ENCODE measurements at regions not wholly inside any gene's neighbourhood (a gene's known extent, or its start where the extent isn't known, plus 50 kb on each side); places are given as distances from the start of the nearest gene placed in this dataset.

DNA sequence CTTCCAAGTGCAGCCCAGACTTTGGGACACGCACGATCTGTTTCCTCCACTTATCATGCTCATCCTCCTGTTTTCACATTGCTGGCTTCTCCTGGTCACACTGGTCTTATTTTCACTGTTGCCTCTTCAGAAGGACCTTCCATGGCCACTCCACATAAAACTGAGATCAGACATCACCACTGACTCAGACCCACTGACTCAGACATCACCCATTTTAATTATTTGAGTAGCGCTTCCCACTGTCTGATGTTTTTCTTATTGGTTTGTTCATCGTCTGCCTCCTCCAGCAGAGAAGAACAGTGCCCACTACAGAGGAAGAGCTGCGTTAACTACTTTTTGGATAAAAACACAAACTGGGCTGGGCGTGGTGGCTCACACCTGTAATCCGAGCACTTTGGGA, 270.5 kb upstream of the PWP1 start:
- no TSS peak for BruUV-seq (replicated peaks)

DNA sequence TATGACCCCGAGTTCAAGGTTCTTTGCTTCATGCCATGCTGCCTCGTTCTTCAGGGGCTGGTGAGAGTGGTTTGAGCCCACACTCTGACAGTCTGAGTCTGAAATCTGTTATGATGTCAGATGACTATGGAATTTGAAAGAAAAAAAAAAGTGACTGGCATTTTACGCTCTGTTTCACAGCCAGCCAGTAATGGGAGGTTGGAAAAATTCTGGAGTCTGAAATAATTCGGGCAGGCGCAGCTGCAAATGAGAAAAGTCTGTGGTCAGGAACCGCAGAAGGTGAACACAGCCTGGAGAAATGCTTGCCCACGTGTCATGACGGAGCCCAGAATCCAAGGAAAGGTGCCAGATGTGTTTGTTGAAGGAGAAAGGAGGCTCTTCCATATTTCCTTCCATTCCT, 269.8 kb upstream of the PWP1 start:
- H4K20me1 ChIP-seq (ENCODE audit: insufficient read depth, low read length), result no peaks in the 10 kb centered on the region
- H2AFZ ChIP-seq (ENCODE audit: low read length), result no peak overlapping the region
- H3K9me3 ChIP-seq (ENCODE audit: low read length), result no peaks in the 10 kb centered on the region
- no peaks in the 10 kb centered on the region for H3K79me2 ChIP-seq (ENCODE audit: insufficient read depth, low read length)
- H3K4me2 ChIP-seq (ENCODE audit: low read depth, low read length), result no peak overlapping the region
- peaks cover 0 to 1% of the 10 kb centered on the region in 2 experiments; a peak in 1 of 5 replicates for H3K36me3 ChIP-seq (replicated peaks in 1 of 2; ENCODE audit: control insufficient read depth in 1 of 2, insufficient read depth in 2 of 2, low read length in 2 of 2)
- H3K4me1 ChIP-seq (ENCODE audit: insufficient read depth, low read length), result peaks cover 26% of the 10 kb centered on the region
- FAIRE-seq, result no peak
- TF ChIP-seq ELF1 (CRISPR knock-in tag; IDR thresholded peaks at IDR 0.05) (no peak), ZFP41 (CRISPR knock-in tag; IDR thresholded peaks at IDR 0.05; ENCODE audit: borderline replicate concordance) (no peak), ADNP (CRISPR knock-in tag; IDR thresholded peaks at IDR 0.05) (no peak)
- TF ChIP-seq, protein P1, sequence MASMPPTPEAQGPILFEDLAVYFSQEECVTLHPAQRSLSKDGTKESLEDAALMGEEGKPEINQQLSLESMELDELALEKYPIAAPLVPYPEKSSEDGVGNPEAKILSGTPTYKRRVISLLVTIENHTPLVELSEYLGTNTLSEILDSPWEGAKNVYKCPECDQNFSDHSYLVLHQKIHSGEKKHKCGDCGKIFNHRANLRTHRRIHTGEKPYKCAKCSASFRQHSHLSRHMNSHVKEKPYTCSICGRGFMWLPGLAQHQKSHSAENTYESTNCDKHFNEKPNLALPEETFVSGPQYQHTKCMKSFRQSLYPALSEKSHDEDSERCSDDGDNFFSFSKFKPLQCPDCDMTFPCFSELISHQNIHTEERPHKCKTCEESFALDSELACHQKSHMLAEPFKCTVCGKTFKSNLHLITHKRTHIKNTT (CRISPR knock-in tag; IDR thresholded peaks at IDR 0.05), result no peak
- H3K9ac ChIP-seq (ENCODE audit: insufficient read depth, low read depth, low read length), result no peak overlapping the region
- in situ Hi-C loops (cut with HindIII; ENCODE audit: extremely low pct_ligation_motif_present, low pct_unique_long_range_greater_than_20kb), result no loop called here
- intact Hi-C loops (cut with micrococcal nuclease; ENCODE audit: unreplicated experiment), result no loop called here
- peak overlapping the region; percentile 54 for H3K27ac ChIP-seq (ENCODE audit: extremely low read length, insufficient read depth, low read length)
- no peak overlapping the region for H3K4me3 ChIP-seq (replicated peaks in 1 of 3; ENCODE audit: insufficient read depth in 1 of 3, low read depth in 2 of 3, low read length in 3 of 3)
- no TSS peak for BruUV-seq (replicated peaks)
- no peaks in the 10 kb centered on the region; a peak in 1 of 5 replicates for H3K27me3 ChIP-seq (ENCODE audit: control insufficient read depth in 1 of 2, insufficient read depth in 2 of 2, low read length in 2 of 2)
- no peak for DNase-seq (ENCODE audit: low spot score)
- ChIA-PET POLR2A (no interaction called here), CTCF (ENCODE audit: low intra/inter-chr PET ratio, low total read pairs) (no interaction called here)
- no peak for ATAC-seq
- WGBS (ENCODE audit: low lambda C conversion rate), result 71% methylated on average over 8 of the region's 8 CpGs

More for the DNA sequence above, 270.5 kb upstream of the PWP1 start:
- intact Hi-C loops (cut with micrococcal nuclease; ENCODE audit: unreplicated experiment), result no loop called here
- H4K20me1 ChIP-seq (ENCODE audit: insufficient read depth, low read length), result no peaks in the 10 kb centered on the region
- no peak overlapping the region for H3K27ac ChIP-seq (ENCODE audit: extremely low read length, insufficient read depth, low read length)
- ChIA-PET CTCF (ENCODE audit: low intra/inter-chr PET ratio, low total read pairs) (no interaction called here), POLR2A (no interaction called here)
- H3K9me3 ChIP-seq (ENCODE audit: low read length), result no peaks in the 10 kb centered on the region
- FAIRE-seq (no peak), DNase-seq (ENCODE audit: low spot score) (no peak), ATAC-seq (no peak)
- peaks cover 26% of the 10 kb centered on the region for H3K4me1 ChIP-seq (ENCODE audit: insufficient read depth, low read length)
- WGBS (ENCODE audit: low lambda C conversion rate), result 83% methylated on average over 7 of the region's 7 CpGs
- no peak overlapping the region for H2AFZ ChIP-seq (ENCODE audit: low read length)
- H3K4me2 ChIP-seq (ENCODE audit: low read depth, low read length), result no peak overlapping the region
- H3K36me3 ChIP-seq (replicated peaks in 1 of 2; ENCODE audit: control insufficient read depth in 1 of 2, insufficient read depth in 2 of 2, low read length in 2 of 2), result peaks cover 0 to 1% of the 10 kb centered on the region in 2 experiments; a peak in 1 of 5 replicates
- no peak overlapping the region for H3K4me3 ChIP-seq (replicated peaks in 1 of 3; ENCODE audit: insufficient read depth in 1 of 3, low read depth in 2 of 3, low read length in 3 of 3)
- H3K9ac ChIP-seq (ENCODE audit: insufficient read depth, low read depth, low read length), result no peak overlapping the region
- TF ChIP-seq, protein P2, sequence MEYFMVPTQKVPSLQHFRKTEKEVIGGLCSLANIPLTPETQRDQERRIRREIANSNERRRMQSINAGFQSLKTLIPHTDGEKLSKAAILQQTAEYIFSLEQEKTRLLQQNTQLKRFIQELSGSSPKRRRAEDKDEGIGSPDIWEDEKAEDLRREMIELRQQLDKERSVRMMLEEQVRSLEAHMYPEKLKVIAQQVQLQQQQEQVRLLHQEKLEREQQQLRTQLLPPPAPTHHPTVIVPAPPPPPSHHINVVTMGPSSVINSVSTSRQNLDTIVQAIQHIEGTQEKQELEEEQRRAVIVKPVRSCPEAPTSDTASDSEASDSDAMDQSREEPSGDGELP (IDR thresholded peaks at IDR 0.05; ENCODE audit: borderline replicate concordance, low read depth), result no peak
- TF ChIP-seq ZNF383 (CRISPR knock-in tag; IDR thresholded peaks at IDR 0.05; ENCODE audit: borderline replicate concordance), result no peak
- no peak for TF ChIP-seq ZNF75D (CRISPR knock-in tag; IDR thresholded peaks at IDR 0.05; ENCODE audit: borderline replicate concordance)
- TF ChIP-seq KMT2A (CRISPR knock-in tag; IDR thresholded peaks at IDR 0.05), result no peak
- no peak for TF ChIP-seq ZNF446 (CRISPR knock-in tag; IDR thresholded peaks at IDR 0.05)
- TF ChIP-seq, protein P3, sequence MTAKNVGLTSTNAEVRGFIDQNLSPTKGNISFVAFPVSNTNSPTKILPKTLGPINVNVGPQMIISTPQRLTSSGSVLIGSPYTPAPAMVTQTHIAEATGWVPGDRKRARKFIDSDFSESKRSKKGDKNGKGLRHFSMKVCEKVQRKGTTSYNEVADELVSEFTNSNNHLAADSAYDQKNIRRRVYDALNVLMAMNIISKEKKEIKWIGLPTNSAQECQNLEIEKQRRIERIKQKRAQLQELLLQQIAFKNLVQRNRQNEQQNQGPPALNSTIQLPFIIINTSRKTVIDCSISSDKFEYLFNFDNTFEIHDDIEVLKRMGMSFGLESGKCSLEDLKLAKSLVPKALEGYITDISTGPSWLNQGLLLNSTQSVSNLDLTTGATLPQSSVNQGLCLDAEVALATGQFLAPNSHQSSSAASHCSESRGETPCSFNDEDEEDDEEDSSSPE (CRISPR knock-in tag; IDR thresholded peaks at IDR 0.05), result no peak
- no peak for TF ChIP-seq KAT2B (IDR thresholded peaks at IDR 0.05; ENCODE audit: borderline replicate concordance, low read depth, low read length)
- in situ Hi-C loops (cut with HindIII; ENCODE audit: extremely low pct_ligation_motif_present, low pct_unique_long_range_greater_than_20kb), result no loop called here
- no peaks in the 10 kb centered on the region for H3K79me2 ChIP-seq (ENCODE audit: insufficient read depth, low read length)
- H3K27me3 ChIP-seq (ENCODE audit: control insufficient read depth in 1 of 2, insufficient read depth in 2 of 2, low read length in 2 of 2), result no peaks in the 10 kb centered on the region; a peak in 1 of 5 replicates
